ENCODE measurements at regions not wholly inside any gene's neighbourhood (a gene's known extent, or its start where the extent isn't known, plus 50 kb on each side); places are given as distances from the start of the nearest gene placed in this dataset.

DNA sequence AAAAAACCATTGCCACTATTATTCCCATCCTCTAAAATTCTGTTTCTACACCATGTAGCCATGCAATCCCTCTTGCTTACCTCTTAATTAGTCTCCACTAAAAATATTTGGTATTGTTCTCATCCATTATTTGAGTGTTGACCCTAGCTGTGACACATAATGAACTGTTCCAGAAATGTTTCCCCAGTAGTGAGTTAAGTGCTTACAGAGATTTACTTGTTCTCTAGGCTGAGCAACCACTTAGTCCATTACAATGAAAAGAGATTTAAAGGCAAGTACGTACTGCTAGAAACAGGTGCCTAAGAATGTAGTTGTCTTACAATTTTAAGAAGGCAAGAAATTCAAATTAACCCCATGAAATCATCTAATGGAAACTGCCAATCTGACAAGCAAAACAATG is 112.7 kb upstream of the PTPN13 start:
- TF ChIP-seq, protein P1, sequence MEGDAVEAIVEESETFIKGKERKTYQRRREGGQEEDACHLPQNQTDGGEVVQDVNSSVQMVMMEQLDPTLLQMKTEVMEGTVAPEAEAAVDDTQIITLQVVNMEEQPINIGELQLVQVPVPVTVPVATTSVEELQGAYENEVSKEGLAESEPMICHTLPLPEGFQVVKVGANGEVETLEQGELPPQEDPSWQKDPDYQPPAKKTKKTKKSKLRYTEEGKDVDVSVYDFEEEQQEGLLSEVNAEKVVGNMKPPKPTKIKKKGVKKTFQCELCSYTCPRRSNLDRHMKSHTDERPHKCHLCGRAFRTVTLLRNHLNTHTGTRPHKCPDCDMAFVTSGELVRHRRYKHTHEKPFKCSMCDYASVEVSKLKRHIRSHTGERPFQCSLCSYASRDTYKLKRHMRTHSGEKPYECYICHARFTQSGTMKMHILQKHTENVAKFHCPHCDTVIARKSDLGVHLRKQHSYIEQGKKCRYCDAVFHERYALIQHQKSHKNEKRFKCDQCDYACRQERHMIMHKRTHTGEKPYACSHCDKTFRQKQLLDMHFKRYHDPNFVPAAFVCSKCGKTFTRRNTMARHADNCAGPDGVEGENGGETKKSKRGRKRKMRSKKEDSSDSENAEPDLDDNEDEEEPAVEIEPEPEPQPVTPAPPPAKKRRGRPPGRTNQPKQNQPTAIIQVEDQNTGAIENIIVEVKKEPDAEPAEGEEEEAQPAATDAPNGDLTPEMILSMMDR (conservative IDR thresholded peaks at IDR 0.05): no peak
- TF ChIP-seq EZH2 (IDR thresholded peaks at IDR 0.05; ENCODE audit: low read depth): no peak
